ENCODE measurements at regions not wholly inside any gene's neighbourhood (a gene's known extent, or its start where the extent isn't known, plus 50 kb on each side); places are given as distances from the start of the nearest gene placed in this dataset.

- Mint-ChIP-seq H3K4me1 (ENCODE audit: low read depth, unreplicated experiment) (no peaks in the 10 kb centered on the region), H3K4me3 (ENCODE audit: low read depth, unreplicated experiment) (no peak overlapping the region), H3K9me3 (ENCODE audit: low read depth, unreplicated experiment) (no peaks in the 10 kb centered on the region), H3K27me3 (ENCODE audit: unreplicated experiment) (no peaks in the 10 kb centered on the region), H3K27ac (ENCODE audit: unreplicated experiment) (no peak overlapping the region), H3K36me3 (ENCODE audit: insufficient read depth, unreplicated experiment) (no peaks in the 10 kb centered on the region)
- intact Hi-C loops (cut with micrococcal nuclease; ENCODE audit: unreplicated experiment): no loop called here
- CTCF ChIA-PET: no interaction called here
- no peak for TF ChIP-seq CTCF (IDR thresholded peaks at IDR 0.05; ENCODE audit: unreplicated experiment)
- DNase-seq: no peak
- BruUV-seq (replicated peaks): no TSS peak
Observed at GRCh38 chr2:33665039-33665438, 65.9 kb upstream of the FAM98A start.

- Mint-ChIP-seq H3K9me3 (ENCODE audit: low read depth, unreplicated experiment) (peaks cover 5% of the 10 kb centered on the region), H3K27ac (ENCODE audit: unreplicated experiment) (no peak overlapping the region), H3K36me3 (ENCODE audit: insufficient read depth, unreplicated experiment) (no peaks in the 10 kb centered on the region), H3K27me3 (ENCODE audit: unreplicated experiment) (no peaks in the 10 kb centered on the region), H3K4me1 (ENCODE audit: low read depth, unreplicated experiment) (no peaks in the 10 kb centered on the region), H3K4me3 (ENCODE audit: low read depth, unreplicated experiment) (no peak overlapping the region)
- no TSS peak for BruUV-seq (replicated peaks)
- intact Hi-C loops (cut with micrococcal nuclease; ENCODE audit: unreplicated experiment): no loop called here
- TF ChIP-seq CTCF (IDR thresholded peaks at IDR 0.05; ENCODE audit: unreplicated experiment): no peak
- DNase-seq: no peak
- CTCF ChIA-PET: no interaction called here
Observed at GRCh38 chr2:33660416-33661123, 61.5 kb upstream of the FAM98A start.

- TF ChIP-seq CTCF (IDR thresholded peaks at IDR 0.05; ENCODE audit: unreplicated experiment): no peak
- no peaks in the 10 kb centered on the region for H3K27me3 Mint-ChIP-seq (ENCODE audit: unreplicated experiment)
- no peaks in the 10 kb centered on the region for H3K36me3 Mint-ChIP-seq (ENCODE audit: insufficient read depth, unreplicated experiment)
- H3K9me3 Mint-ChIP-seq (ENCODE audit: low read depth, unreplicated experiment): peaks cover 14% of the 10 kb centered on the region
- H3K4me1 Mint-ChIP-seq (ENCODE audit: low read depth, unreplicated experiment): no peaks in the 10 kb centered on the region
- intact Hi-C loops (cut with micrococcal nuclease; ENCODE audit: unreplicated experiment): no loop called here
- no peak overlapping the region for H3K27ac Mint-ChIP-seq (ENCODE audit: unreplicated experiment)
- H3K4me3 Mint-ChIP-seq (ENCODE audit: low read depth, unreplicated experiment): no peak overlapping the region
- no peak for DNase-seq
- CTCF ChIA-PET: no interaction called here
- BruUV-seq (replicated peaks): no TSS peak
Observed at GRCh38 chr2:33655626-33656320, 56.7 kb upstream of the FAM98A start.

GRCh38 chr2:33652830-33653229 is 53.7 kb upstream of the FAM98A start:
- no peak for TF ChIP-seq CTCF (IDR thresholded peaks at IDR 0.05; ENCODE audit: unreplicated experiment)
- Mint-ChIP-seq H3K9me3 (ENCODE audit: low read depth, unreplicated experiment) (peaks cover 12% of the 10 kb centered on the region), H3K4me3 (ENCODE audit: low read depth, unreplicated experiment) (no peak overlapping the region), H3K27ac (ENCODE audit: unreplicated experiment) (no peak overlapping the region), H3K27me3 (ENCODE audit: unreplicated experiment) (no peaks in the 10 kb centered on the region), H3K36me3 (ENCODE audit: insufficient read depth, unreplicated experiment) (no peaks in the 10 kb centered on the region), H3K4me1 (ENCODE audit: low read depth, unreplicated experiment) (no peaks in the 10 kb centered on the region)
- DNase-seq: no peak
- intact Hi-C loops (cut with micrococcal nuclease; ENCODE audit: unreplicated experiment): no loop called here
- BruUV-seq (replicated peaks): no TSS peak
- CTCF ChIA-PET: interaction anchor here (0.6 kb wide), 1 partner anchor 130 kb away, joined by 5 read pairs; no protein-coding TSS in a partner anchor
